RPMI7951 (cell line): ENCODE measurements at regions not wholly inside any gene's neighbourhood (a gene's known extent, or its start where the extent isn't known, plus 50 kb on each side); places are given as distances from the start of the nearest gene placed in this dataset.

Experiments
- DNase-seq: peaks from one replicate; pipeline ENCODE4 v3.0.0-alpha.2; 2012; ENCODE audit warnings: low read depth

DNA sequence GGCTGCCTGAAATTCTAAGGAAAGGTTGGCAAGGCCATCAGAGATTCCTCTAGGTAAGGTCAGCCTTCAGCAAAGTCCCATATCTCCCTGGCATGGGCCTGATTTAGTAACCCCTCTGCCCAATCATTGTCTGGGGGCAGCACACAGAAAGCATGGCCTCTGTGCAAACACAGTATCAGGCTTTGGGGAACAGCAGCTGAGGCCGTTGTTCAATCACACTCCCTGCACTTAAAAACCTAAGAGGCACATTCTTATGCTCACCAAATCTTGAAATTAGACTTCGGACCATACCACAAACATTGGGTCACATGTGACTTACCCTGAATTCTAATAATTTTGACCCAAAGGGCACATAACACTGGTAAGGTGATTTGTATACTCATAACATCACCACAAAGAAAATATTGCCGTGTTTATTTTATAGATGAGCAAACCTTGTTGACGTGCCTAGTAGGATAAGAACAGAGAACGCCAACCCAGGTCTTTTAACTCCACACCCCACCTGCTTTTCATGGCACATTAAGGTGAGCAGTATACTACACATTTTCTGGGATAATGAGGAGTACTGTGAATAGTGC lies 212.7 kb downstream of the HNMT start:
- no peak for DNase-seq

- no peak for DNase-seq
These were observed 213.4 kb downstream of the HNMT start for GRCh38 chr2:138177693-138178092.

- no peak for DNase-seq
These were observed 216.6 kb downstream of the HNMT start for GRCh38 chr2:138180692-138181386.

GRCh38 chr2:138182250-138182936 lies 218.1 kb downstream of the HNMT start:
- DNase-seq: no peak

DNA sequence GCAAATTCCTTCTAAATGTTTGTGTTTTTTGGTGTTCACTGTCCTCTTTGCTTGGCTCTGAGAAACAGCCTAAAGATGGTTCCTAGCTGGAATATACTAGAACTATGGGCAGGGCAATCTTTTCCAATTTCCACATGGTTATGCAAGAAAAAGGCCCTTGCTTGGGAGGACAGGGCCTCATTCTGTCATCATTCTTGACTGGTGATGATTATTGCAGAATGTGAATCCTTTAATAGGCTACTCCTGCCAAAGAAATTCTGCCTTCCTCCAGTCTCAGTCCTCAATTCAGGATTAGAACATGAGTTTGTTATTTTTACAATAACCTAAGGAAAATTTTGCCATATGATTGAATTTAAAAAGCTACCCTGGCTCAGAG lies 218.7 kb downstream of the HNMT start:
- no peak for DNase-seq

DNA sequence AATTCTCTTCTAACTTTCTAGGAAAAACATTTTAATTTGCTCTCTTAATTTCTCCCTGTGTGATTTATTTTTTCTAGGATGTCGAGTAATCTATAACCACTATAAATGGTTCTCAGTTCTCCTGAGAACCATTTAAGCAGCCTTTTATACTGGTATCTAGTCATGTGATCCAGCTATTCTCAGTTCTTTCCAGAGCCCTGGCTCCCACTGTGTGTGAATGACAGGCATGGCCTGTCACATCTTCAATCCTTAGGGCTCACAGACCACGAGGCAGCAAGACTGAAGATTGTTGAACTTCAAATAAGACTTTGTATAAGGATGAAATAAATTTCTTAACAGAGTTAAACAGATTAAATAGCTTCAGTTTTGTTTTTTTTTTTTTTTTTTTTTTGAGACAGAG lies 219.4 kb downstream of the HNMT start:
- no peak for DNase-seq

DNA sequence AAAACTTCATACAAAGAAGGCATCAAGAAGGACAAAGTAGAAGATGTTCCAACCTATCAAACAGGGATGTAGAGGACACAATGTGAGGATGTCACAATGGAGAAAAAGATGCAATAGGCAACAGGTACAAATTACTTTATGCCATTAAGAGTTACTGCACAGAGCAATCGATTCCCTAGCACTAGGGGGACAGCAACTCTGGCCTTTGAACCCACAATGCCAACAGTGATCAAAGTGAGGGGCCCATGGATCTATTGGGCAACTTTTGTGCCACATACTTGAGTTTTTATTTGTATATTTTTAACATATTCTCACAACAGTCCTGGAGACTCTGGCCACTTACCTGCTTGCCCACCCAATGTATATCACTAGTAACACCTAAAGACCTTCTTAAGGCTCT lies 220.2 kb downstream of the HNMT start:
- DNase-seq: no peak

DNA sequence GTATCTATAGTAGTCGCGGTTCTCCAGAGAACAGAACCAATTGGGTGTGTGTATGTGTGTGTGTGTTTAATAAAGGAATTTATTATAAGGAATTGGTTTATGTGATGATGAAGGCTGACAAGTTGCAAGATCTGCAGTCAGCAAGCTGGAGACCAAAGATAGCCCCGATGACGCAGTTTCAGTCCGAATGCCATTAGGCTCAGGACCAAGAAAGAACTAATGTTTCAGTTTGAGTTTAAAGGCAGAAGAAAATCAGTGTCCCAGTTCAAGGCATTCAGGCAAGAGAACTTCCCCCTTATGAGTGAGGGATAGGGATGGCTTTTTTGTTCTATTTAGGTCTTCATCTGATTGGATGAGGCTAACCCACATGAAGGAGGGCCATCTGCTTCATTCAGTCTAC lies 221.6 kb downstream of the HNMT start:
- no peak for DNase-seq

GRCh38 chr2:138187221-138187620 lies 222.9 kb downstream of the HNMT start:
- DNase-seq: peak; percentile 2

GRCh38 chr2:138190999-138191398 lies 226.7 kb downstream of the HNMT start:
- DNase-seq: no peak

DNA sequence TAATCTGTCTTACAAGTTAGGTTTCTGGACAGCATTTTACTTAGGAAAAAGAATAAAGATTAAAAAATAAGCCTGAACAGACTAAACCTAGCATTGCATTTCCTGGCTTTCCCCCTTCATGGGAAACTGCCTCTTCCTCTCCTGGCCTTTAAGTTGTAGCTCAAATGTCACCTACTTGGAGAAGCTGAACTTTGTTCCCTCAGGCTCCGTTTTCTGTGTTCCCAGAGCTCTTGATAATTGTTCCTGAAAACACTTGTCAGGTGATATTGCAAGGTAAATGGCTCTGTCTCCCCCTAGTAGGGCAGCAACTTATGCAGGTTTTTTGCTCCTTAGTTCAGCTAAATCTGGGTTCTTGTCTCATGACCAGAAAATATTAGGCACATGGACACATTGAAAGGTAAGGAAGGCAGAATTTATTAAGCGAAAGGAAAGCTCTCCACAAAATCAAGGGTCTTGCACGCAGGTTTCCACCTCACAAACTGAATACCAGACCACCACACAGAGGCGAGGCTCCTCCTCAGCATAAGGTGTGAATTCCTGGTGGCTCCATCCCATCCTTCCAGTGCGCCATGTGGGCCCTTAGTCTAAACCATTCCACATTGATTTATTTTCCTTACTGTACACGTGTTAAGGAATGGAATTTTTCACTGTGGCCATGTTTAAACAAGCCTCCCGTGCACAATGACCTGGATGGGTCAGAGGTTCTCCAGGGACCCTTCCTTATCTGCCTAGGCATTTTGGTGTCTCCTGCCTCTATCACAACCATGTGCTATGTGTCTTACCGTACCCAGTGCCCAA lies 229.3 kb downstream of the HNMT start:
- no peak for DNase-seq

GRCh38 chr2:138201286-138201685 lies 237.0 kb downstream of the HNMT start:
- no peak for DNase-seq

GRCh38 chr2:138202762-138203161 lies 238.5 kb downstream of the HNMT start:
- no peak for DNase-seq

DNA sequence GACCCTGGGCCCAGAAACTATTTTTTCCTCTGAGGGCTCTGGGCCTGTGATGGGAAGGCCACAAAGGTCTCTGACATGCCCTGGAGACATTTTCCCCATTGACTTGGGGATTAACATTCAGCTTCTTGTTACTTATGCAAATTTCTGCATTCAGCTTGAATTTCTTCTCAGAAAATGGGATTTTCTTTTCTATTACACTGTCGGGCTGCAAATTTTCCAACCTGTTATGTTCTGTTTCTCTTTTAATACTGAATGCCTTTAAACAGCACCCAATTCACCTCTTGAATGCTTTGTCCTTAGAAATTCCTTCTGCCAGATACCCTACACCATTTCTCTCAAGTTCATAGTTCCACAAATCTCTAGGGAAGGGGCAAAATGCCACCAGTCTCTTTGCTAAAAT lies 241.0 kb downstream of the HNMT start:
- DNase-seq: no peak

DNA sequence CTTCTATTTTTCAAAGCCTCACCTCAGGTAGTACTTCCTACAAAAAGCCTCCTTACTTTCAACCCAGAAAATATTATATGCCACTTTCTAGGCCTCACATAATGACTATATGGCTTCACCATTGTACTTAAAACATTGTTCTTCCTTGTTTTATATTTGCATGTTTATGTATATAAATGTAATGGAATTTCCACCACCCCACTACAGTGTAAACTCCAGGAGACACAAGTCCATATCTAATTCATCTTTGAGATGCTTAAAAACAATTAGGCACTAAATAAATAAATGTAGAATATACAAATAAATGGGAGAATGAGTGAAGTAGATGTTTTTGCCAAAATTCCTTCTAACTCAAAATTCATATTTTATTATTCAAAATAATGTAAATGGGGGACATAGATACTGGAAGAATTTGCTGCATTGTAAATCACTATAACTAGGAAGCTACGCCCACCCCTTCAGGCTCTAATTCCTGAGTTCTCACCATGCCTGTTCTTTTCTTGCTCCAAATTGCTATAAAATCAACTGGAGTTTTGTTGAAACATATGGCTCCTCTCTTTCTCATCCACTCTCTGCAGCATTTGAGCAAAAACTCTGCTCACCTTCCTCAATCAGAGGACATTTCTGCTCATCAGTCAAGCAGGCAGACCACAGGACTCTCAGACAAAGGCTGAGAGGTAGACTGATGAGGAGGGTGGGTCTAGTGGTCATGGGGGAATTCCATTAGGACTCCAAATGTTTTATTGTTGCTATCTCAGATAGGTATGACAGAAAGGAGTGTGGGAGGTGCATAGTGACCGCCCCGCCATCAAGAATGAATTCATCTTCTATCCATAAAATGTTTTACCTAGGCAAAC lies 243.0 kb downstream of the HNMT start:
- no peak for DNase-seq

DNA sequence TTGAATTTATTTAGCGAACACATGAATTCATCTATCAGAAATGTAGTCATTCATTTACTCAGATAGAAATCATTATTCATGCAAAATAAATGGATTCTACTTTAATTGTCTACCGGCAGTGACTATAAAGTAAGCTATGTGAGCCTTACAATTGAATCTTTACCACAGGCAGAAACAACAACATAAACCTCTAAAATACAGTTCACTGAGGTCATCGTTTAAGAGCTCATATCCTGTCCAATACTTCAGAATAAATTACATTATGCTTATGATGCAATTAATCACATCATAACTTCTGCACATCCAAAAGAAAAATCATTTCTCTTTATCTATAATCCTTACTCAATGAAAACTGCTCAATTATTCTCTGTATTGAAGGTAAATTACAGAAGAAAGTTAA lies 244.7 kb downstream of the HNMT start:
- no peak for DNase-seq

GRCh38 chr2:138210487-138210886 lies 246.2 kb downstream of the HNMT start:
- DNase-seq: no peak

DNA sequence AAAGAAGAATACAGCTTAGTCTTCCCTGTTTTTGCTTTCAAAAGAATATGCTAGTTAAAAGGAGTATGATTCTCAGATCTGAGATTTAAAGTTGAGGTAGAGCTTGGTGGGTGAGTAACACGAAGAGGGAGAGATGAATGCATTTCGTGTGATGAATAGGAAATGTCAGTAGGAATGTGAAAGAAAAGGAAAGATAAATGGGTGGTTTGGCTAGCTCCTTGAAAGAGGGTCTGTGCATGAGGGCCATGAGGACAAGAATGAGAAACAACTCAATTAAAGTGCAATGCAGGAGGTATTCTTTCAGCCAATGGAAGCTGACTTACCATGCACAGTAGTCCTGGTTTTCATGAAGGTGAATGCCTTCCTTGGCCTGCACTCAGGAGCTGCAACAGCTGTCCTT lies 248.2 kb downstream of the HNMT start:
- DNase-seq: no peak

GRCh38 chr2:138213084-138213483 lies 248.8 kb downstream of the HNMT start:
- DNase-seq: no peak

DNA sequence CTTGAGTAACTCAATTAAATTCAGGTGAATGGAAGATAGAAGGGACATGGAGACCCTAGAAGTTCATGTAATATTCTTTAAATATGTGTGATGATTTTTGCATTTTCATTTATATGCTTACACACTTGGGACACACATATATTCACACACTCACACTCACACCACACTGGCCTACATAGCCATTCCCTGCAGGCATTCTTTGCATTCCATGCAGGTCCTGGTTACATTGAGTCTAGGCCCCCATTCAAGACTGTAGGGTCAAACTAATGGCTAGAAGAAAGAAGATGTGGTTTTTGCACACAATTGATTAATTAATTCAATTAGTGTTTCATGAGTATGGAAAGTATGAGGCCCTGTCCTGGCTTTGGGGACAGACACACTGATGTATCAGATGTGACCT lies 249.4 kb downstream of the HNMT start:
- DNase-seq: no peak

- no peak for DNase-seq
These were observed 251.7 kb downstream of the HNMT start for GRCh38 chr2:138215958-138216357.

GRCh38 chr2:138217975-138218374 lies 253.7 kb downstream of the HNMT start:
- DNase-seq: no peak
